ENCODE measurements at regions not wholly inside any gene's neighbourhood (a gene's known extent, or its start where the extent isn't known, plus 50 kb on each side); places are given as distances from the start of the nearest gene placed in this dataset.
"Not testable (repeated sequence)": the region's sequence is repeated elsewhere in the genome, so short reads cannot be mapped to it uniquely, and the experiment has no call there.

DNA sequence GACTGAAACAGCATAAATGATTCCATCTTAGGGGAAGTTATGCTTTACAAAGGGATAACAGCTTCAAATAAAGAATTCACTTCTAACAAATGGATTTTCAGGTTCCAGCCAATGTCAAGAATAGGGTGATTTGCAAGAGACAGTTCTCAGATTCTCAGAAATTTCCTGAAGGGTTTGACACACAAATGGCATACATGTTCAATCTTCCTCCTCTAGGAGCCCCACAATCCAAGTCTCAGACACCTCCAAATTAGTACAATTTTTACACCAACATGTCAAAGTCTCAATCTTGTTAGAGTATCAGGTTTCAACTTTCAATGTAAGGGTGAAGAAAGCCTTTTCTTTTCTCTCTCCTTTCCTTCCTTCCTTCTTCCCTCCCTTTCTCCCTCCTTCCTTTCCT lies 996.6 kb downstream of the TLE1 start:
- DNase-seq, result no peak

DNA sequence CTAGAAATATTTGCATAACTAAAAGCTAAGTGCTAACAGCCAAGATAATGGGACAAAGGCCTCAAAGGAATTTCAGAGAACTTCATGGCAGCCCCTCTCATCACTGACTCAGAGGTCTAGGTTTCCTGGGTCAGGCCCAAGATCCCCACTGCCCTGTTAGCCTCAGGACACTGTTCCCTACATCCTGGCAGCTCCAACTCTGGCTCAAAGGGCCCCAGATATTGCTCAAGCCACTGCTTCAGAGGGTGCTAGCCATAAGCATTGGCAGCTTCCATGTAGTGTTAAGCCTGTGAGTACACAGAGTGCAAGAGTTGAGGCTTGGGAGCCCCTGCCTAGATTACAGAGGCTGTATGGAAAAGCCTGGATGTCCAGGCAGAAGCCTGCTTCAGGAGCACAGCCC lies 998.1 kb downstream of the TLE1 start:
- no peak for DNase-seq

DNA sequence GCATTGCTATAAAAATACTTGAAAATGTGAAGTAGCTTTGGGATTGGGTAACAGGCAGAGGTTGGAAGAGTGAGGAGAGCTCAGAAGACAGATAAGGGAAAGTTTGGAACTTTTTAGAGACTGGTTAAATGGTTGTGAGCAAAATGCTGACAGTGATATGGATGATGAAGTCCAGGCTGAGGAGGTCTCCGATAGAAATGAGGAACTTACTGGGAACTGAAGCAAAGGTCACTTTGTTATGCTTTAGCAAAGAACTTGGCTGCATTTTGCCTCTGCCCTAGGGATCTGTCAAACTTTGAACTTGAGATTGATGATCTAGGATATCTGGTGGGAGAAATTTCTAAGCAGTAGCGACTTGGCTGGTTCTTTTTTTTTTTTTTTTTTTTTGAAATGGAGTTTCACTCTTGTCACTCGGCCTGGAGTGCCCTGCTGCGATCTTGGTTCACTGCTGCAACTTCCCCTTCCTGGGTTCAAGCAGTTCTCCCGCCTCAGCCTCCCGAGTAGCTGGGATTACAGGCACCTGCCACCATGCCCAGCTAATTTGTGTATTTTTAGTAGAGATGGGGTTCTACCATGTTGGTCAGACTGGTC lies 998.9 kb downstream of the TLE1 start:
- DNase-seq, result no peak

DNA sequence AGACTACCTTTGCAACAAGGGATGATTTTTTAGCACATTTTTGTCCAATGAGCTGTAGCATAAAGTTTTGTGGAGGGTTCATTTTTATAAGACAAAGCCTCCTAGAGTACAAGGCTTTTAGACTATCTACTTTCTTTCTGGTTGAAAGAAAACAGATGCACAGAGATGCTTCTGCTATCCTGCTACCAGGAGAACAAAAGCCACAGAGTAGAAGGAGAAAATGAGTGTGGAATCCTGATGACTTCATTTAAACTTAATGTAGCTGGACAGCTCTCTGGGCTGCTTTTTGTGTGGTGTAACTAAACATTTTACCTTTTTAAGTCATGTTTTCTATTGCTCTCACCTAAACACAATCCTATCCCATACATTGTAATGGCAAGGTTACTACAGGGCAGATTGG lies 1009.4 kb downstream of the TLE1 start:
- DNase-seq, result no peak

DNA sequence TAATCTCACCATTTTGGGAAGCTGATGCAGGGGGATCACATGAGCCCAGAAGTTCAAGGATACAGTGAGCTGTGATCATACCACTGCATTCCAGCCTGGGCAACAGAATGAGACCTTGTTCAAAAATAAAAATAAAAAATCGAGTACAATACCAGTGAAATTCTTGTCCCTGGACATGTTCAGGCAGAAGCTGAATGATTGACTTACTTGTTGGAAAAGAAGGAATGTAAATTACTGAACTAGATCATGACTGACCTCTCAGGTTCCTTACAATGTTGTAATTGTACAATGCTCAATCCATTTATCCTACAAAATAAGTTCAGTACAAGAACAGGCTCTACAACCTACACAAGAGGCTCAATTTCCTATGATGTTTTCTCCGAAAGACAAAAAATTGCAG lies 1010.4 kb downstream of the TLE1 start:
- DNase-seq, result no peak

DNA sequence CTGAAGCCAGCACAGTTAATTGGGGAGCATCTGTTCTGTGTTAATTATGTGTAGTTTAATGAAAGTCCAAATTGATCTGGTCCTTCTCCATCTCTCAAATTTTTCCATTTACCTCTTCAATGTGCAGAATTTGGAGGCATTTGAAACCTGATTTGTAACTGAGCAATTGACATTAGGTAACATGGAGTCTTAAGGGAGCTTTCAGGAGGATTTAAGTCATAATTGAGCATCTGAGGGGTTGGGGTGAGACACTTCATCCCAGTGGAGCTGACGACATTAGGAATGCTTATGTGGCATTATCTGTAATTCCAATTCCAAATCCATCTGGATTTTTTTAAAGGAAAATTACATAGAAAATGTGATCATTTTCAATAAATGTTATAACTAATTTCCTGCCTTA lies 1015.9 kb downstream of the TLE1 start:
- DNase-seq, result no peak

DNA sequence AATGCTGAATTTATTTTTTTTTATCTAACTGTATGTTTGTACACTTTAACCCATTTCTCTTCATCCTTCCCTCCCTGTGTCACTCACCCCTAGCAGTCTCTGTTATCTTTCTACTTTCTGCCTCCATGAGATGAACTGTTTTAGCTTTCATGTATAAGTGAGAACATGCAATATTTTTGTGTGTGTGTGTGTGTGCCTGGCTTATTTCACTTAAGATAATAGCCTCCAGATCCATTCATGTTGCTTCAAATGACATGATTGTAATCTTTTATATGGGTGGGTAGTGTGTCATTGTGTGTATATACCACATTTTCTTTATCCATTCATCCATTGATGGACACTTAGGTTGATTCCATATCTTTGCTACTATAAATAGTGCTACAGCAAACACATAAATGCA lies 1023.9 kb downstream of the TLE1 start:
- no peak for DNase-seq

DNA sequence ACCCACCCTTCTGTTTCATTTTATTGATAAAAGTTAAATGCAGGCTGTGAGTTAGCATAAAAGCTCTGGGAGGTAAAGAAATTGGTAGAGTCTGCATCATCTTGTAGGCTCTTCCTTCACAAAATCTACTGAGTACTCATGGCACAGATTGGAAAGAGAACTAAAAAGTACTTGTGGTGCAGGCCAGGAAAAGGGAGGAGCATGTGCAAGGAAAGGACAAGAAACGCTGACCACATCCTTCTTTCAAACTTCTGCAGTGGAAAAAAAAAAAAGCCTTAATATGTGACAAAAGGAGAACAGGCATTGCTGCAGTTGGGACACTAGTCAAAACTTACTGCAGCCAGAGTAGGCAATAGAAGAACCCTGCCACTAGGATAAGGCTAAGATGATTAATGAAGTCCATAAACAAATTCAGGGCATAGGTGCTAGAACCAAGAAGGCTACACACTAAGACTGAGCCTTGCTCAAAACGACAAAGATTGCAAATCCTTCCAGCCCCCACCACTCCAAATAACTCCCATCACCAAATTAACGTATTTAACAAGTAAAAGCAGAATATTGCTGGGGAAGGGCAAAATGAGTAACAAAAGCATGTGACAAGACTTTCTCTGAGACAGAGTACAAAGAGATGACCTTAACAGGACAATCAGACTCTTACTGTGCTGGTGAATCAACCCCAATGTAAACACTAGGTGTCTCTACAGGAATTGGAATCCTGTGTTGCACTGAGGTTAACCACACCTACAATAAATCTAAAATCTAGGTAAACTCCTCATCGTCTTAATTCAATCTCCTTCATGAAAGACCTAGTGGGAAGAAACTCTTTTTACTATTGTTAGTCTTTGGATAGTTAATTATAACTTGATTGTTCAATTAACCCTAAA lies 1024.8 kb downstream of the TLE1 start:
- DNase-seq, result no peak

DNA sequence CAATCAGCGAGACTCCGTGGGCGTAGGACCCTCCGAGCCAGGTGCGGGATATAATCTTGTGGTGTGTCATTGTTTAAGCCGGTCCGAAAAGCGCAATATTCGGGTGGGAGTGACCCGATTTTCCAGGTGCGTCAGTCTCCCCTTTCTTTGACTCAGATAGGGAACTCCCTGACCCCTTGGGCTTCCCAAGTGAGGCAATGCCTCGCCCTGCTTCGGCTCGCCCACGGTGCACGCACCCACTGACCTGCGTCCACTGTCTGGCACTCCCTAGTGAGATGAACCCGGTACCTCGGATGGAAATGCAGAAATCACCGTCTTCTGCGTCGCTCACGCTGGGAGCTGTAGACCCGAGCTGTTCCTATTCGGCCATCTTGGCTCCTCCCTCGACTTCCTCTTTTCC lies 1029.6 kb downstream of the TLE1 start:
- DNase-seq, result not testable (repeated sequence)

DNA sequence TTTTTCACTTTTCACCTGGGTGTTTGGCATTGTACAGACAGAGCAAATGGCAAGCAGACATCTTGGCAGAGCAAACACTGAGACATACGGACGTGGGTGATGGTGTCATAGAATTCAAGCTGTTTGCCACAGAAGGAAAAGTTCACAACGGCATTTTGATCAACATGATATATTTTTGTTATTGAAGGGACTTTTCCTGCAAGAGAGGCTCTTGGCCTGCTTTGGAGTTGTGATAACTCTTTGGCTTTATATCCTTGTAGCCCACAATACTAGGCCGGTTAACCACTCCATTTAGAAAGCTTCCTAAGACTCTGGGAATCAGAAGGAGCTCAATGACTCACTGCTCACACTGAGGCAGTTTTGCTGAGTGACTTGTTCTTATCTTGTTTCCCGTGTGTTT lies 1038.3 kb downstream of the TLE1 start:
- DNase-seq, result no peak

DNA sequence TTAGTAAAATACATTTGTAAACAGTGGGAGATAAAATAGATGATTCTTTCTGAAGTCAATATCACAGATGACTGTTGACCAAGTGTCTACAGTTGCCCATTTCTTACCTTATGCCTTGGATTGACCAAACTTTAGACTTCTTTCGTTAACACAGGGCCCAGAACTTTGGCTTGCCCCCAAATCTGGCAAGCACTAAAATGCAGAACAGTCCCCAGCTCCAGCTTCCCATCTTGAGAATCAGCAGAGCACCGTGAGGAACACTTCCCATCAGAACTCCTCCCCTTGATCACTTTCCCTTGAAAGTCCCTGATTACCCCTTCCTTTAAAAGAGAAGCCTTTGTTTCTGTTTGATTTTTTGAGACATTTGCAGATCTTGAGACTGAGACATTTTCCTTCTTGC lies 1039.9 kb downstream of the TLE1 start:
- DNase-seq, result no peak

DNA sequence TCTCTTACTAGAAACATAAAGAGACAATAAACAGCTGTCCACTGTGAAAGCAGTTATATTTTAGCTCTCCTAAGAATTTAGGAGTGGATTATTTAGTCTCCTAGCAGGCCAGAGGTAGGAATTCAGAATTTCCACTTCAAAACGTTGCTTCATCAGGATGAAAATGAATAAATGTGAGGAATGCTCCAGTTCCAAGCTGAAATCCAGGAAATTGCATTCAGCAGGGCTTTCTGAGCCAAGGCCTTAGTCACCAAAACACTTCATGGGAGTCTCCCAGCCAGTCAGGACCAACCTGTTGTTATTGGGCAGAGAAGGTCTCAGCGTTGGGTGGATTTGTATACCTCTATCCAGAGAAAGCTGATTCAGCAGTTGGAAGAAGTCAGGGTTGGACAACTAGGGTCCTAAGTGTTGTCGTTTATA lies 1040.3 kb downstream of the TLE1 start:
- no peak for DNase-seq

DNA sequence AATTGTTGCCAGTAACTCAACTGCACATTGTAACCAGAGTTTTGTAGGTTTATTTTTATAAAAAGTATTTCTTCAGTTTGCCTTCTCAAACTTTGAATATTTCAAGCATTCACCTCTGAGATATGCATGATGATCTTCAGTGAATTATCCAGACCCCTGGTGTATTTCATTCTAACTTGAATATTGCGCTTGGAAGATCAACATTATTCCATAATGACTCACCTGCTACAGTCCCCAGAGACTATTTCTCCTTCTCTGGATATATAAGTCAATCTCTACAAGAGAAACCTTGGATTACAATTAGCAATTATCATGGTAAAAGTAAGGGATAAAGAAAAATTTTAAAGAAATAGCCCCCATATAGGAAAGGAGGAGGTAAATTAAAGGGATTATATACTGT lies 1041.0 kb downstream of the TLE1 start:
- no peak for DNase-seq

DNA sequence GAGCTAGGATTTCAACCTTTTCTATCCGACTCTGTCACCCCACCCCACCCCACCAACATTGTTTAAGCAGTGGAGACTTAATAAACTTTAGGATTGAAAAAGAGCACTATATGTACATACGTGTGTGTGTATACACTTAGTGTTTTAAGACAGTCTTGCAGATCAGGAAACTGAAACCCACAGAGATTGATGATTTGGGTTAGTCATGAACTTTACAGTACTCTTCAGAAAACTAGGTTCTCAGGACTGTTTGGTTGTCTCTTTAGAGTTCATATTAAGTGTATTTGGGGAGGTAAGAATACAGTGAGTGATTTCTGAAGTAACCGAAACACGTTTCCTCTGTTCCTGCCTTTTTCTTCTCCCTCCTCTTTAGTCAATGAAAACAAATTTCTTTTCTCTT lies 1043.1 kb downstream of the TLE1 start:
- DNase-seq, result no peak

DNA sequence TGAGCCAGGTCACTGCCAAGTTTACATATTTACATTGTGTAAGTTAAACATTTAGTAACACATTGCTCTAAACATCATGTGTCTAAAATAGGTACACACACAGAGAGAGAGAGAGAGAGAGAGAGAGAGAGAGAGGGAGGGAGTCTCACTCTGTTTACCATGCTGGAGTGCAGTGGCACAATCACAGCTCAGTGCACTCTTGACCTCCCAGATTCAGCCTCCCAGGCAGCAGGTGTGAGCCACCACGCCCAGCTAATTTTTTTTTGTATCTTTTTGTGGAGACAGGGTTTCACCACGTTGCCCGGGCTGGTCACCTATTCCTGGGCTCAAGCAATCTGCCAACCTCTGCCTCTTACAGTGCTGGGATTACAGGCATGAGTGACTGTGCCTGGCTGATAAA lies 1045.3 kb downstream of the TLE1 start:
- DNase-seq, result no peak

DNA sequence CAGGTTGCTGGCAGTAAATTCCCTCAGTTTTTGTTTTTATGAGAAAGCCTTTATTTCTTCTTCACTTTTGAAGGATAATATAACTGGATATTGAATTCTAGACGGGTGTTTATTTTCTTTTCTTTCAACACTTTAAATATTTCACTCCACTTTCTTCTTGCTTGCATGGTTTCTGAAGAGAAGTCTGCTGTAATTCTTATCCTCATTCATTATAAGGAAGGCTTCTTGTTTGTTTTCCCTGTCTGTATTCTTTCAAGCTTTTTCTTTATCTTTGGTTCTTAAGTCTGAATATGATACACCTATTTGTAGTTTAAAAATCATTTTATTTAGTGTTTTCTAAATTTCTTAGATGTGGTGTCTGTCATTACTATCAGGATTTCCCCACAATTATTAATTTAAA lies 1054.3 kb downstream of the TLE1 start:
- no peak for DNase-seq

DNA sequence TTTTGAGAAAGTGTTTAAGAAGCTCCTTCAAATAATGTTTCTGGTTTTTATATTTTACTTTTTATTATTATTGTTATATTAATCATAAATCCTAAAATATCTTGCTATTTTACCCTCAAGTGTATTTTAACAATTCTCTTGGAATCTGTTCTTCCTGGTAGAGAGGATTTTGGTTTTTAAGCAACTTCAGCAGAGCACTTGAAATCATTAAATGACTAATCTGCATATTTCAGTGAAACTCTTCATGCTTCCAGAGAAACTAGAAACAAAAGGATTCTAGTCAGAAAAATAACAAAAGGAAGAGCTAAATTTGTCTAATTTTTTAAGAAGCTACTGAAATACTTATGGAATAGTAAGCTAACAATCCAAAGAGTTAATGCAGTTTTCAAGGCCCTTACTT lies 1057.3 kb downstream of the TLE1 start:
- no peak for DNase-seq

DNA sequence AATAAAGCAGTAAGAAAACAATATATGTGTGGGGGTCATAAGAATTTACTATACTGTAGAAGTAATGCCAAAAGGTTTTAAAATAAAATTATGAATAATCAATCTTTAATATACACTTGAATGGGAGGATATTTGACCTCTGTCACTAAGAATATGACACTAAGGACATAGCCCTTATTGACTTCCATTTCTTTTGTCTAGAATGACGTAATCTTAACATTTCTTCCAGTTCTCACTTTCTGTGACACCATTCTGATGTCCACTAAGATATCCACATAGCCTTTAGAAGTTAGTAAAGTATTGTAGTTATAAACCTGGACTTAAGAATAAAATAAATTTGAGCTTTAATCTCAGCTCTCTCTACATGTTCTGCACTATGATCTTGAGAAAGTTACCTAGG lies 1050.7 kb downstream of the TLE4 start:
- DNase-seq, result no peak

DNA sequence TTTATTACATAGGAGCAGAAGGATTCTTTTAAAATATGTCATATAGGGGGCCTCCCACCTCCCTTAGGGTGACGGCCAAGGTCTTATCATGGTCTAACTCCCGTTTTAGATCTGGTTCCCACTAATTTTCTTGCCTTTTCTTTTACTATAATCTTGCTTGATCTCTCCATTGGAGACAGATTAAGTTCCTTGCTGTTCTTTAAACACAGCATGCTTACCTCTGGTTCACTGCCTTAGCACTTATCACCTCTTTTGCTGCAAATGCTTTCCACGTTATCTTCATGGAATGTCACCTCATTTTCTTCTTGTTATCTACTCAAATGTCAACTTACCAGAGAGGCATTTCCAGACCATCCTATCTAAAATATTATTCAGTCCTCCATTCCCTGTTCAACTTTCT lies 1047.6 kb downstream of the TLE4 start:
- no peak for DNase-seq

DNA sequence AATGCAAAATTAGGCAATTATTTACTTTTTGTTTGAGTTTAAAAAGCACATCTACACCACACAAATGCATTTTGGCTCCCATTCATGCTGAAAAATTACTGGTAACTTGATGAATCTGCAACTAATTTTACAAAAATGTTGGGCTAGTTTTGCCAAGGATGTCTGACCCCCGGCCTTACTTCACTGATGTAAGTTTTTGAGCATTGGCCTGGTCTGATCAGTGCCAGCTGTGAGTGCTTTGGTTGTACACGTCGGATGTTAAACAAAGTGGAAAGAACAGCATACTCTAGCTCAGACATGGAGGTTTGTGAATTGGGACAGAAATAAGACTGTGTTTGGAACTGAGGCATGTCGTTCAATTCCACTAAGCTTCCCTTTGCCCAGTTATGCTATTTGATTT lies 1044.2 kb downstream of the TLE4 start:
- DNase-seq, result no peak

DNA sequence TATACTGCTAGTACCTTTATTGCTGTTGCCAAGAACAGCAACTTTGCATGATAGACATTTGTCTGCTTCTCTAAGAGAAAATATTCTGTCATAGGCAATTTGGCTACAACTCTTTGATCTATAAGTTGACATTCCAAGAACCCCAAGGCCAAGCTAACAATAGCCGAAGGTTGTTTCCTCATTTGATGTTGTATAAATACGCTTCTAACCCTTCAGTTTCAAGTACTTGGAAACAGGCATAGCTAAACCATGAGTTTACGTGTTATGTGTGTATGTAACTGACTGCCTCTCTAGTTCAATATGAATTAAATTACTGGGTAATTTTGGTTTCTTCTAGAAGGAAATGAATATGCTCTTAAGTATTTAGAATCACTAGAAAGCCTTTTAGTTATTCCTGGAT lies 1034.0 kb downstream of the TLE4 start:
- no peak for DNase-seq

DNA sequence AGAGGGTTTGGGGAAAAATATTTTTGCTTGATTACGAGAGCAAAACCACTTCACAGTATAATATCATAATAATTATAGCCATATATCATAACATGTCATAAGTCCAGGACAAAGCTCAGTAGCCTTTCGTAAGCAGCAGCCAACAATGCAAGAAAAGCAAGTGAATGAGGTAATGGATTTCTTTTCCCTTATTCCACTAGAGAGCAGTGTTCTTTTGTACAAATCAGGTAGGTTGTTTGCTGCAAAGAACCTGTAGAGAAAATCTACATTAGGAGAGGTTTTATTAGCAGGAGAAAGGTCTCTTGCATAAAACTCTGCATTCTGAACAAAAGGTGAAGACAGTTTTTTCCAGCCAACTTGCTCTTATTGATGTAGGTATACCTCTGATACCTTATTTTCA lies 1033.4 kb downstream of the TLE4 start:
- no peak for DNase-seq

DNA sequence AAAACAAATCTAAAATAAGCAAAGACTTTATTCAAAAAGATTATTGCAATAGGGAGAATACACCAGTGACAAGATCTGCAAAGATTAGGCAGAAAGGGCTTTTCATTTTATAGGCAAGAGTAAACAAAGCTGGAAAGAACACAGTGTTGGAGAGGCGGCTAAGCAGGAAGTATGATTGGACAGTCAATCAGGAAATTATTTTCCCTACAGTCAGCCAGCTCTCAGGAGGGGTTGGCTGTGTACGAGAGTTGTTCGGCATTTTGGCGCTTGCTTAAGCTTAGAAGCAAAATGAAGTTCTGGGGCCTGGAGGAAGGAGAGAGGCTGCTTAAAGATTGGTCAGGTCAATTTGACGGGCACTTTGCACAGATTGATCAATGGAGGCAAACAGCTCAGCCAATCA lies 1030.5 kb downstream of the TLE4 start:
- no peak for DNase-seq

DNA sequence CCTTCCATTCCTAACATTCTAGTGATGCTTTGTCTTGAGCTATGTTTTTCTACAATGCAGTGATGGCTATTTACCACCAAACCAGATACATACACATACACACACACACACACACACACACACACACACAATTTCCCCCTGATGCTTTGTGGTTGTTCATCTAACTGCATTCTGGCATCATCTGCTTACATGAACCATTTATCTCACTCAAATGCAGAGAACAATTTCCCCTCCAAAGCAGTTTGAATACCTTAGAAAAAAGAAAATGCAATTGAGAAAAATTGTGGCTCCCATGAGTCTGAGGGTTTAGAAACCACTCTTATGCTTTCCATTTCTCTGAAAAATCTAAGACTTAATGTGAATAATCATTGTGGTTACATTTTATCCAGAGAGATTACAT lies 1024.8 kb downstream of the TLE4 start:
- DNase-seq, result no peak

DNA sequence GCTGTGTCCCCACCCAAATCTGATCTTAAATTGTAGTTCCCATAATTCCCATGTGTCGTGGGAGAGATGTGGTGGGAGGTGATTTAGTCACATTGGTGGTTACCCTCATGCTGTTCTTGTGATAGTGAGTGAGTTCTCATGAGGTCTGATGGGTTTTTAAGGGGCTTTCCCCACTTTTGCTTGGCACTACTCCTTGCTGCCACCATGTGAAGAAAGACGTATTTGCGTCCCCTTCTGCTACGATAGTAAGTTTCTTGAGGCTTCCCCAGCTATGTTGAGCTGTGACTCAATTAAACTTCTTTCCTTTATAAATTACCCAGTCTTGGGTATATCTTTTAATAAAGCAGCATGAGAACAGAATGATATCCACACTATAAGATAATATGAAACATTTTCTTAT lies 1023.4 kb downstream of the TLE4 start:
- DNase-seq, result no peak

Measured in T-helper 1 cell (primary cell).